ENCODE measurements at regions not wholly inside any gene's neighbourhood (a gene's known extent, or its start where the extent isn't known, plus 50 kb on each side); places are given as distances from the start of the nearest gene placed in this dataset.

DNA sequence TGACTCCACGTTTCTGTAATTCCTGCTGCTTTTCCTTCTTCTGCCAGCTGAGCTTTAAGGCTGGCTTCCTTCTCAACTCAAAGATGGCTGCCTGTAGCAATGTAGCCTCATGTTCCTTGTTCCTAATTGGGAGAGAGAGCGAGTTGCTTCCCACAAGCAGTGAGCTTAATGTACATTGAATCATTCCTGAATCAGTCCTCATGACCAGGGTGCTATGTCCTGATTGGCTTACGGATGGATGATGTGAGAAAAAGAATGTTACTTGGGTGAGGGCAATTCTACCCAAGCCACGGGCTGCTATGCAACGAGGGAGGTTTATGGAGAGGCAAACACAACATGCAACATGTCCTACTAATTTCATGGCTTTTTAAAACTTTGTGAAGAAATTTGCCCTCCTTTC is 356.2 kb downstream of the RASEF start:
- TF ChIP-seq, protein P1, sequence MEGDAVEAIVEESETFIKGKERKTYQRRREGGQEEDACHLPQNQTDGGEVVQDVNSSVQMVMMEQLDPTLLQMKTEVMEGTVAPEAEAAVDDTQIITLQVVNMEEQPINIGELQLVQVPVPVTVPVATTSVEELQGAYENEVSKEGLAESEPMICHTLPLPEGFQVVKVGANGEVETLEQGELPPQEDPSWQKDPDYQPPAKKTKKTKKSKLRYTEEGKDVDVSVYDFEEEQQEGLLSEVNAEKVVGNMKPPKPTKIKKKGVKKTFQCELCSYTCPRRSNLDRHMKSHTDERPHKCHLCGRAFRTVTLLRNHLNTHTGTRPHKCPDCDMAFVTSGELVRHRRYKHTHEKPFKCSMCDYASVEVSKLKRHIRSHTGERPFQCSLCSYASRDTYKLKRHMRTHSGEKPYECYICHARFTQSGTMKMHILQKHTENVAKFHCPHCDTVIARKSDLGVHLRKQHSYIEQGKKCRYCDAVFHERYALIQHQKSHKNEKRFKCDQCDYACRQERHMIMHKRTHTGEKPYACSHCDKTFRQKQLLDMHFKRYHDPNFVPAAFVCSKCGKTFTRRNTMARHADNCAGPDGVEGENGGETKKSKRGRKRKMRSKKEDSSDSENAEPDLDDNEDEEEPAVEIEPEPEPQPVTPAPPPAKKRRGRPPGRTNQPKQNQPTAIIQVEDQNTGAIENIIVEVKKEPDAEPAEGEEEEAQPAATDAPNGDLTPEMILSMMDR (IDR thresholded peaks at IDR 0.05; ENCODE audit: low read depth, low read length): no peak
- no peak for DNase-seq (ENCODE audit: extremely low read depth, low read depth)

DNA sequence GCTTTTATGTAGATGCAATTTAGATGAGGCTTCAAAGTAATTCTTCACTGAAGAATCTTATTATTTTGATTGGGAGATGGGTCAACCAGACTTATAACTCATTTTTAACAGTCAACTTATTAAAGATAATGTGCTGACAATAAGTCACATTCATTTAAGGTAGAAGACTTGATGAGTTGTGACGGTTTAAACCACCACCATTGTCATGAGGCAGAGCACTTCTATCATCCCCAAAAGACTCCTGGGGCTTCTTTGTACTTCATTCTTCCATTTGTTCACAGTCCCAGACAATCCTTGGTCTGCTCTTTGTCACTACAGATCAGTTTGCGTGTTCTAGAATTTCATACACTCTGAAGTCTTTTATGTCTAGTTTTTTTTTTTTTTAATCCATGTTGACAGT is 346.1 kb downstream of the RASEF start:
- no peak for DNase-seq (ENCODE audit: extremely low read depth, low read depth)
- TF ChIP-seq, protein P1 (IDR thresholded peaks at IDR 0.05; ENCODE audit: low read depth, low read length): no peak

DNA sequence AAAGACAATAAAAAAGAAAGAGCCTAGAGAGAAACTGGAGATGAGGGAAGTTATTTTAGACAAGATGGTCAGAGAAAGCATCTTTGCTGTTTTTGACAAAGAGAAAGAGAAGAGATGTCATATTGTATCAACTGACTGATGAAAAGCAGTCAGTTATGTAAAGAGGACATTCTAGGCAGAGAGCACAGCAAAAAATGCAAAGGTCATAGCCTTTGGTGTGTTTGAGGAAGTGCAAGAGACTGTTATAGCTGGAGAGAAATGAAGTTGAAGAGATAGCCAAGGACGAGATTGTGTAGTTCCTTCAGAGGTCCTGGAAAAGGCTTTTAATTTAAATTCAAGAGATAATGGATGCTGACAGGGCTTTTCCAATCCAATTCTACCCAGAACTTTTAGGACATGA is 342.4 kb downstream of the RASEF start:
- DNase-seq (ENCODE audit: extremely low read depth, low read depth): no peak
- TF ChIP-seq, protein P1 (IDR thresholded peaks at IDR 0.05; ENCODE audit: low read depth, low read length): no peak

DNA sequence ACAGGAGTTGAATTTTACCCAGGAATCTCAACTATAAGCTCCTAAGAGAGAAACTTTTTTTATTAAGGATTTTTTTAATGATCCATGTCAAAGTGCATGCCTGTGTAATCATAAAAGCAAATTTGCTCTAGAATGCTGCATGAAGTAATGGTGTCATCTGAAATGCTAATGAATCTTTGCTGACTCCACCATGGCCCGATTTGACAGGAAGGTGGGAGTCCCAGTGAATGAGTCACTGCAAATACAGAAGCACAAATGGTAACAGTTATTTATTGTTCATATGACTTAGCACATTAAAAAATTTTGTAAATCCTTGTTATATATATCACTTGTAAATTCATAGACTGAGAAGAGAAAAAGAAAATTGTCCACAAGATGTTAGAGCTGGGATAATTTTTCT is 341.3 kb downstream of the RASEF start:
- TF ChIP-seq, protein P1 (IDR thresholded peaks at IDR 0.05; ENCODE audit: low read depth, low read length): no peak
- DNase-seq (ENCODE audit: extremely low read depth, low read depth): no peak

DNA sequence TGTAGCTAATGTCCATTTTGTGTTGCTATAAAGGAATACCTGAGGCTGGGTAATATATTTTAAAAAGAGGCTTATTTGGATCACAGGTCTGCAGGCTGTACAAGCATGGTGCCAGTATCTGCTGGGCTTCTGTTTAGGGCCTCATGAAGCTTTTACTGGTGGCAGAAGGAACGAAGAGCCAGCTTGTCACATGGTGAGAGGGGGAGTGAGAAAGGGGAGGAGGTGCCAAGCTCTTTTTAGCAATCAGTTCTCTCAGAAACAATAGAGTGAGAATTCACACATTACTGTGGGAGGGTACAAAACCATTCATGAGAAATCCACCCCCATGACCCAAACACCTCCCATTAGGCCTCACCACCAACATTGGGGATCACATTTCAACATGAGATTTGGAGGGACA is 340.9 kb downstream of the RASEF start:
- no peak for DNase-seq (ENCODE audit: extremely low read depth, low read depth)
- TF ChIP-seq, protein P1 (IDR thresholded peaks at IDR 0.05; ENCODE audit: low read depth, low read length): no peak

DNA sequence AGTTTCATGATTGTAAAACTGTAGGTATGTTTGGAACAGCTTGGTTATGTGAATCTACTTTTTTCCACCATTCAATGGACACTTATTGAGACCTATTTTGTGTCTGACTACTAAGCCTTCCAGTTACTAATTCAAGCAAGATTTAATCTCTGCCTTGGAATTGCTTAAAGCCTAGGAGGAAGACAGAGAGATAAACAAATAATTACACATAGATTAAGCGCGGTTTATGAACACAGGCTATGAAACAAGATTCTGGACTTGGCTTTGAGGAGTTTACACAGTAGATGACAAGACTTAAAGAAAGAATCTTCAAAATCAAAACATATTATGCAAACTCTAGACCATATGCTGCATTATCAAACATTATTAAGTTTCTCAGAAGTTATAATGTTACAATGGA is 340.4 kb downstream of the RASEF start:
- TF ChIP-seq, protein P1 (IDR thresholded peaks at IDR 0.05; ENCODE audit: low read depth, low read length): no peak
- no peak for DNase-seq (ENCODE audit: extremely low read depth, low read depth)

DNA sequence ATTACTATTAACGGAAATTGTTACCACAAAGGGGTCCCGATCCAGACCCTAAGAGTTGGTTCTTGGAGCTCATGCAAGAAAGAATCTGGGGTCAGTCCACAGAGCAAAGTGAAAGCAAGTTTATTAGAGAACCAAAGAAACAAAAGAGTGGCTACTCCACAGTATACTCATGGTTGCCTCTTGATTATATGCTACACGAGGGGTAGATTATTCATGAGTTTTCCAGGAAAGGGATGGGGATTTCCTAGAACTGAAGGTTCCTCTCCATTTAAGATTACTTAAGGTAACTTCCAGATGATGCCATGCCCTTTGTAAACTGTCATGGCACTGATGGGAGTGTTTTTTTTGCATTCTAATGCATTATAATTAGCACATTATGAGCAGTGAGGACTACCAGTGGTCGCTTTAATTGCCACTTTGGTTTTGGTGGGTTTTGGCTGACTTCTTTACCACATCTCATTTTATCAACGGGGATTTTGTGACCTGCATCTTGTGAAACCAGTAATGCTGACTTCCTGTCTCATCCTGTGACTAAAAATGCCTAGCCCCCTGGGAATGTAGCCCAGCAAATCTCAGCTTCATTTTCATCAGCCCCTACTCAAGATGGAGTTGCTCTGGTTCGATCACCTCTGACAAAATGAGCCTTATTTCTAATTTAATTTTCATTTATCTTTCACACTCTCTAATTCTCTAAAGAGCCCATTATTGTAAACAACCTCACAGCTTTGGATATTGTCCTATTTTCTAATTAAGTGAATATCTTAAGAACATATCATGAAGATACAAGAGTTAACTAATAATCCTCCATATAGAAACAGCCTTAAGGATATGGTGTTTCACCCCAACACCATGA is 336.3 kb downstream of the RASEF start:
- DNase-seq (ENCODE audit: extremely low read depth, low read depth): no peak
- TF ChIP-seq, protein P1 (IDR thresholded peaks at IDR 0.05; ENCODE audit: low read depth, low read length): no peak
